Vagina (tissue), 2 donors: ENCODE measurements at regions not wholly inside any gene's neighbourhood (a gene's known extent, or its start where the extent isn't known, plus 50 kb on each side); places are given as distances from the start of the nearest gene placed in this dataset.
A peak's percentile ranks its signal among the peaks of the same experiment; 100 is the strongest.

ENCODE experiments used
- DNase-seq, 2 donors: peaks; one replicate each; pipeline ENCODE4 v3.0.0-alpha.2; 2017; ENCODE audit errors: extremely low spot score in 2 of 2
- H3K27ac ChIP-seq: fragments of 200-600 bp; sonication (generic); one replicate; pipeline ENCODE4 v1.5.1; 2019
- H3K27me3 ChIP-seq: fragments of 200-600 bp; sonication (generic); one replicate; pipeline ENCODE4 v1.5.1; 2019
- H3K36me3 ChIP-seq, 2 donors: fragments of 200-600 bp; sonication (generic); one replicate each; pipeline ENCODE4 v1.5.1; 2017 to 2019
- H3K4me1 ChIP-seq: fragments of 200-600 bp; sonication (generic); one replicate; pipeline ENCODE4 v1.5.1; 2019
- H3K4me3 ChIP-seq, 2 donors: fragments of 200-600 bp; sonication (generic); 1 replicate in 1 of 2; 2 replicates in 1 of 2; pipeline ENCODE4 v1.5.1; 2016 to 2019
- H3K9me3 ChIP-seq: fragments of 200-600 bp; sonication (generic); one replicate; pipeline ENCODE4 v1.5.1; 2019
- POLR2A ChIP-seq, 2 donors: fragments of 450-650 bp; IDR thresholded peaks; one replicate each; pipeline ENCODE4 v1.6.1; 2017; ENCODE audit warnings: antibody characterized with exemption in 2 of 2, mild to moderate bottlenecking in 2 of 2, moderate library complexity in 2 of 2
- POLR2AphosphoS5 ChIP-seq, 2 donors: sonication (generic); formaldehyde crosslinking; IDR thresholded peaks; one replicate each; pipeline ENCODE4 v1.9.0; 2017; ENCODE audit warnings: antibody characterized with exemption in 2 of 2, mild to moderate bottlenecking in 2 of 2, low read depth in 1 of 2; ENCODE audit not compliant: insufficient read depth in 1 of 2
- intact Hi-C: fragments of 100-400 bp; cut with DNase I; formaldehyde crosslinking; loops from one replicate; pipeline ENCODE4 v1.15.1; 2023
- TF ChIP-seq, protein P1 (sequence below), 3 experiments: fragments of 450-650 bp in 2 of 3; fragments of 200-600 bp in 1 of 3; sonication (generic) in 1 of 3; IDR thresholded peaks; one replicate each; pipeline ENCODE4 v1.5.1; 2017 to 2019; ENCODE audit warnings: antibody characterized with exemption in 3 of 3, mild to moderate bottlenecking in 2 of 3, moderate library complexity in 2 of 3

DNA sequence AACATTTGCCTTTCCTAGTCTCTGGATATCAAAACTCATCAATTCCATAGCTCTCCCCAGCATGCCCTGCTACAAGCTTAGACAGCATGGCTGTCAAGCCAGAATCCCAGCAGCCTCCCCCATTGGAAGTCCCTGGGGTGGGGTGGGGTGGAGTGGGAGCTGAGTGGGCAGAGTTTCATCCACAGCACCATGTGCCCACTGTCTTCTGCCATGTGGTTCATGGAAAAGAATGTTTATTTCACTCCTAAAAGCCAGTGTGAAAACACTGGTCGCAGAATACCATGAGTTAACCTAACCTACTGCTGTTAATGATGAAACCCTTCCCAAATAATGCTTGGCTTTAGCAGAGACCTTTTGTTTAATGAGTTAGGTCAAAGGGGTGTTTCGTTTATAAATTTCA lies 80.2 kb upstream of the KIRREL3 start:
- Histone ChIP-seq H3K27me3 (no peaks in the 10 kb centered on the region), H3K4me1 (no peaks in the 10 kb centered on the region), H3K27ac (no peak overlapping the region), H3K4me3 (no peak overlapping the region), H3K36me3 (no peaks in the 10 kb centered on the region), H3K9me3 (no peaks in the 10 kb centered on the region)
- intact Hi-C loops = no loop called here
- TF ChIP-seq, protein P1, sequence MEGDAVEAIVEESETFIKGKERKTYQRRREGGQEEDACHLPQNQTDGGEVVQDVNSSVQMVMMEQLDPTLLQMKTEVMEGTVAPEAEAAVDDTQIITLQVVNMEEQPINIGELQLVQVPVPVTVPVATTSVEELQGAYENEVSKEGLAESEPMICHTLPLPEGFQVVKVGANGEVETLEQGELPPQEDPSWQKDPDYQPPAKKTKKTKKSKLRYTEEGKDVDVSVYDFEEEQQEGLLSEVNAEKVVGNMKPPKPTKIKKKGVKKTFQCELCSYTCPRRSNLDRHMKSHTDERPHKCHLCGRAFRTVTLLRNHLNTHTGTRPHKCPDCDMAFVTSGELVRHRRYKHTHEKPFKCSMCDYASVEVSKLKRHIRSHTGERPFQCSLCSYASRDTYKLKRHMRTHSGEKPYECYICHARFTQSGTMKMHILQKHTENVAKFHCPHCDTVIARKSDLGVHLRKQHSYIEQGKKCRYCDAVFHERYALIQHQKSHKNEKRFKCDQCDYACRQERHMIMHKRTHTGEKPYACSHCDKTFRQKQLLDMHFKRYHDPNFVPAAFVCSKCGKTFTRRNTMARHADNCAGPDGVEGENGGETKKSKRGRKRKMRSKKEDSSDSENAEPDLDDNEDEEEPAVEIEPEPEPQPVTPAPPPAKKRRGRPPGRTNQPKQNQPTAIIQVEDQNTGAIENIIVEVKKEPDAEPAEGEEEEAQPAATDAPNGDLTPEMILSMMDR (IDR thresholded peaks at IDR 0.05) = no peak
- no peak for DNase-seq

DNA sequence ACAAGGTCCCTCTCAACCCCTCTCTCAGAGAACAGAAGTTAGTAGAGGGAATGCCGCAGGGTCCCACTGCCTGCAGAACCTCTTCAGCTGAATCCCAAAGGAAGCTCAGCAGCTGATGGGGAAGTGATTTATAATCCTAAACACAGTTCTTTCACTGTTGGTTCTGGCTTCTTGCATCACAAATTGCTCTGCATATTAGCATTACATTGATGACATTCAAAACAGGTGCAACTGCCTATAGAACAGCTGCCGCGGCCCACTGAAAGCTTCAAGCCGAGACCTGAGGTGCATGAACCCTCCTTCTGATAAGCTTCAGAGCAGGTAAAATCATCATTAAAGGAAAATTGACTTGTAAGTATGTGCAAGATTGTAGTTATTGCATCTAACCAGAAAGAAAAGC lies 75.2 kb upstream of the KIRREL3 start:
- Histone ChIP-seq H3K9me3 (no peaks in the 10 kb centered on the region), H3K4me1 (no peaks in the 10 kb centered on the region), H3K27ac (no peak overlapping the region), H3K36me3 (no peaks in the 10 kb centered on the region), H3K27me3 (no peaks in the 10 kb centered on the region), H3K4me3 (no peak overlapping the region)
- TF ChIP-seq POLR2AphosphoS5 (IDR thresholded peaks at IDR 0.05; ENCODE audit: insufficient read depth in 1 of 2, low read depth in 1 of 2) (no peak), POLR2A (IDR thresholded peaks at IDR 0.05) (no peak)
- TF ChIP-seq, protein P1 (IDR thresholded peaks at IDR 0.05) = no peak
- intact Hi-C loops = no loop called here
- DNase-seq = peak in 1 of 2 donors; percentile 16

DNA sequence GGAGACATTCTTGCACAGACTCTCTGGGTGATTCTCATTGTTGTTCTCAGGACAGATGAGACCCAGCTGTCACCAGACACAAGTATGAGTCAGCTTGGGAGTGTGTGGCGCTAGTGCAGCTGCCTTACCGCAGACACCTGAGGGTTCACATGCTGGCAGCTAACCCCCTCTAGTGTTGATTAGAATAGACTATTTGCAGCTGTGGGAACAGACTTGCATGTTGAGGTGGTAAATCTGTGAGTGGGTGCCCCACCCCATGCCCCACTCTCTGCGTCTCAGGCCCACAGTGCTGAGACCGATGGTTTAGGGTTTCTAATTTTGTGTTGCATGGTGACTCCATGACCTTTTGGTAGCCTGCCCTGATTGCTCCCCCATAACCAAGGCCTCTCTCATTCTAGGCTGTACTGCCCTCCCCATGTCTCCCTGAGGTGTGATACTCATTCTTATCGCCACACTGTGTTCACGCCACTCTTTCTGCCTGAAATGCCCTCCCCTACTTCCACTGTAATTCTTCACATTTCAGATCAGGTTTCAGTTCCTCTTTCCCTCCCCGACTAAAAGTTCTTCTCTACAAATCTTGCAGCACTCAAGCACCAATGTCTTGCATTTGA lies 73.7 kb upstream of the KIRREL3 start:
- Histone ChIP-seq H3K4me1 (no peaks in the 10 kb centered on the region), H3K36me3 (no peaks in the 10 kb centered on the region), H3K27me3 (no peaks in the 10 kb centered on the region), H3K9me3 (no peaks in the 10 kb centered on the region), H3K4me3 (no peak overlapping the region), H3K27ac (no peak overlapping the region)
- peak in 1 of 2 donors; percentile 65 for DNase-seq
- TF ChIP-seq, protein P1 (IDR thresholded peaks at IDR 0.05) = no peak
- TF ChIP-seq POLR2A (IDR thresholded peaks at IDR 0.05) = no peak
- intact Hi-C loops = no loop called here

DNA sequence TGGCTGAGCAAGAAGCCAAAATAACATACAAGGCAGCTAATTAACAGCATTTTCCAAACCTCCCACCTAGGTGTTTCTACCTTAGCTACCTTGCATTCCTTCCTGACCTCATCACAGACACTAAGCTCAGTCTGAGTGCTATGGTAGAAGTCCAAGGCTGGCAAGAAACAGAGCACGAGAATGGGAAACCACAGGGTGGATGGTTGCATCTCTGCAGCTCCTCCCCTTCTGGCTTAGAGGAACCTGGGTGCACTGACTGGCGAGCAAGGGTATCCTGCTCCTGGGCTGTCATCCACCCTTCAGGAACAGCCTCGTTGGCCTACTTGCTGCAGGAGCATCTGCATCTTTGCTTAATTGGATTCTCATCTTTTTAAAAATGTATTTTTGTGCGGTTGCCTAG lies 73.1 kb upstream of the KIRREL3 start:
- Histone ChIP-seq H3K9me3 (no peaks in the 10 kb centered on the region), H3K27ac (no peak overlapping the region), H3K4me1 (no peaks in the 10 kb centered on the region), H3K36me3 (no peaks in the 10 kb centered on the region), H3K27me3 (no peaks in the 10 kb centered on the region), H3K4me3 (no peak overlapping the region)
- TF ChIP-seq POLR2AphosphoS5 (IDR thresholded peaks at IDR 0.05; ENCODE audit: insufficient read depth in 1 of 2, low read depth in 1 of 2) = no peak
- TF ChIP-seq, protein P1 (IDR thresholded peaks at IDR 0.05) = no peak
- no peak for TF ChIP-seq POLR2A (IDR thresholded peaks at IDR 0.05)
- intact Hi-C loops = no loop called here
- peak in 1 of 2 donors; percentile 65 for DNase-seq

DNA sequence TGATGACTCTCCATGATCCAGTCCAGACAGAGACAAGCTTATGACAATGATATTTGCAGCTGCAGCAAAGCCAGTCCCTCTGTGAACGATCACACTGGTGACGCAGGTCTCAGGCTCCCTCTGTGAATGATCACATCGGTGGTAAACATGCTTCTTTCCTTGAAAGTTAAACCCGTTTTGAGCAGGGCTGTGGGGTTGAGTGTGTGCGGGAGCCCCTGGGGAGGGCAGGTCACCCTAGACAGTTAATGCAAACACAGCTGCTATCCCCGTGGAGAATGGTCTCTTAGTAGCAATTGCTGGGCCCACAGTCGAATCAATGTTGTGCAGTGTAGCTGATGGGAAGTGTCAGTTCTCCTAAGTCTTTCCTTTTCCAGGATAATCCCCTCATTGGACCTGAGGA lies 71.0 kb upstream of the KIRREL3 start:
- no peak overlapping the region for H3K27ac ChIP-seq
- H3K36me3 ChIP-seq = no peaks in the 10 kb centered on the region
- TF ChIP-seq POLR2A (IDR thresholded peaks at IDR 0.05) (no peak), POLR2AphosphoS5 (IDR thresholded peaks at IDR 0.05; ENCODE audit: insufficient read depth in 1 of 2, low read depth in 1 of 2) (no peak)
- TF ChIP-seq, protein P1 (IDR thresholded peaks at IDR 0.05) = no peak
- no peaks in the 10 kb centered on the region for H3K27me3 ChIP-seq
- no peaks in the 10 kb centered on the region for H3K4me1 ChIP-seq
- no peaks in the 10 kb centered on the region for H3K9me3 ChIP-seq
- DNase-seq = peak; percentile 62 to 72
- intact Hi-C loops = no loop called here
- no peak overlapping the region for H3K4me3 ChIP-seq
